ENCODE measurements at regions not wholly inside any gene's neighbourhood (a gene's known extent, or its start where the extent isn't known, plus 50 kb on each side); places are given as distances from the start of the nearest gene placed in this dataset.

GRCh38 chr6:81844686-81845085 lies 92.2 kb upstream of the TENT5A start:
- no peaks in the 10 kb centered on the region for H3K9me3 ChIP-seq
- no peak overlapping the region for H3K4me3 ChIP-seq
- TF ChIP-seq POLR2AphosphoS5 (IDR thresholded peaks at IDR 0.05) (no peak), POLR2A (IDR thresholded peaks at IDR 0.05) (no peak)
- TF ChIP-seq, protein P1, sequence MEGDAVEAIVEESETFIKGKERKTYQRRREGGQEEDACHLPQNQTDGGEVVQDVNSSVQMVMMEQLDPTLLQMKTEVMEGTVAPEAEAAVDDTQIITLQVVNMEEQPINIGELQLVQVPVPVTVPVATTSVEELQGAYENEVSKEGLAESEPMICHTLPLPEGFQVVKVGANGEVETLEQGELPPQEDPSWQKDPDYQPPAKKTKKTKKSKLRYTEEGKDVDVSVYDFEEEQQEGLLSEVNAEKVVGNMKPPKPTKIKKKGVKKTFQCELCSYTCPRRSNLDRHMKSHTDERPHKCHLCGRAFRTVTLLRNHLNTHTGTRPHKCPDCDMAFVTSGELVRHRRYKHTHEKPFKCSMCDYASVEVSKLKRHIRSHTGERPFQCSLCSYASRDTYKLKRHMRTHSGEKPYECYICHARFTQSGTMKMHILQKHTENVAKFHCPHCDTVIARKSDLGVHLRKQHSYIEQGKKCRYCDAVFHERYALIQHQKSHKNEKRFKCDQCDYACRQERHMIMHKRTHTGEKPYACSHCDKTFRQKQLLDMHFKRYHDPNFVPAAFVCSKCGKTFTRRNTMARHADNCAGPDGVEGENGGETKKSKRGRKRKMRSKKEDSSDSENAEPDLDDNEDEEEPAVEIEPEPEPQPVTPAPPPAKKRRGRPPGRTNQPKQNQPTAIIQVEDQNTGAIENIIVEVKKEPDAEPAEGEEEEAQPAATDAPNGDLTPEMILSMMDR (IDR thresholded peaks at IDR 0.05) = no peak
- H3K36me3 ChIP-seq = no peaks in the 10 kb centered on the region
- no peak for DNase-seq (ENCODE audit: low spot score)
- H3K27ac ChIP-seq = no peak overlapping the region
- 66% methylated on average over 2 of the region's 2 CpGs for WGBS
- no peaks in the 10 kb centered on the region for H3K27me3 ChIP-seq (replicated peaks; ENCODE audit: insufficient read depth)
- no peaks in the 10 kb centered on the region for H3K4me1 ChIP-seq (replicated peaks)
- intact Hi-C loops (cut with DNase I) = no loop called here

- WGBS = 52% methylated on average over 2 of the region's 2 CpGs
- TF ChIP-seq, protein P1 (IDR thresholded peaks at IDR 0.05) = no peak
- TF ChIP-seq POLR2AphosphoS5 (IDR thresholded peaks at IDR 0.05) = no peak
- TF ChIP-seq POLR2A (IDR thresholded peaks at IDR 0.05) = no peak
- intact Hi-C loops (cut with DNase I) = no loop called here
- no peak overlapping the region for H3K4me3 ChIP-seq
- DNase-seq (ENCODE audit: low spot score) = no peak
- no peak overlapping the region for H3K27ac ChIP-seq
- no peaks in the 10 kb centered on the region for H3K36me3 ChIP-seq
- no peaks in the 10 kb centered on the region for H3K9me3 ChIP-seq
- no peaks in the 10 kb centered on the region for H3K27me3 ChIP-seq (replicated peaks; ENCODE audit: insufficient read depth)
- H3K4me1 ChIP-seq (replicated peaks) = no peaks in the 10 kb centered on the region
Measured at GRCh38 chr6:81843302-81843701, 90.8 kb upstream of the TENT5A start.

DNA sequence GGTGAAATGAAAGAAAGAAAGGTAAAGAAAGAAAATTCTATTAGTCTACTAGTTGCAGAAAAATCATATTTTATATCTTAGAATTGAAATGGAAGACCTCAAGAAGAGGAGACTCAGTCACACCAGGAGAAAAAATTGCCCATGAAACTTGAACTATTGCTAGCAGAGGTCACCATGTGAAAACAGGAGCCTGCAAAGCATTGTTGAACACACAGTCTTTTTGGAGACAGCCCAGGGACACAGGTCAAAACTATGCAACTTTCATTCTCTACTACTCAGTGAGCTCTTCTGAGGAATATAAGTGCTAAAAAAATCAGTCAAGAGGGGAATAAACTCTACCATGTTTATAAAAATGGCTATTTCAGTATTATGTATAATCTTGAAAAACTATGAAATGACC lies 89.8 kb upstream of the TENT5A start:
- no peaks in the 10 kb centered on the region for H3K4me1 ChIP-seq (replicated peaks)
- no peak overlapping the region for H3K27ac ChIP-seq
- no peak for DNase-seq (ENCODE audit: low spot score)
- intact Hi-C loops (cut with DNase I) = no loop called here
- TF ChIP-seq, protein P1 (IDR thresholded peaks at IDR 0.05) = no peak
- TF ChIP-seq POLR2AphosphoS5 (IDR thresholded peaks at IDR 0.05) (no peak), POLR2A (IDR thresholded peaks at IDR 0.05) (no peak)
- no peaks in the 10 kb centered on the region for H3K27me3 ChIP-seq (replicated peaks; ENCODE audit: insufficient read depth)
- H3K4me3 ChIP-seq = no peak overlapping the region
- no peaks in the 10 kb centered on the region for H3K9me3 ChIP-seq
- no peaks in the 10 kb centered on the region for H3K36me3 ChIP-seq

DNA sequence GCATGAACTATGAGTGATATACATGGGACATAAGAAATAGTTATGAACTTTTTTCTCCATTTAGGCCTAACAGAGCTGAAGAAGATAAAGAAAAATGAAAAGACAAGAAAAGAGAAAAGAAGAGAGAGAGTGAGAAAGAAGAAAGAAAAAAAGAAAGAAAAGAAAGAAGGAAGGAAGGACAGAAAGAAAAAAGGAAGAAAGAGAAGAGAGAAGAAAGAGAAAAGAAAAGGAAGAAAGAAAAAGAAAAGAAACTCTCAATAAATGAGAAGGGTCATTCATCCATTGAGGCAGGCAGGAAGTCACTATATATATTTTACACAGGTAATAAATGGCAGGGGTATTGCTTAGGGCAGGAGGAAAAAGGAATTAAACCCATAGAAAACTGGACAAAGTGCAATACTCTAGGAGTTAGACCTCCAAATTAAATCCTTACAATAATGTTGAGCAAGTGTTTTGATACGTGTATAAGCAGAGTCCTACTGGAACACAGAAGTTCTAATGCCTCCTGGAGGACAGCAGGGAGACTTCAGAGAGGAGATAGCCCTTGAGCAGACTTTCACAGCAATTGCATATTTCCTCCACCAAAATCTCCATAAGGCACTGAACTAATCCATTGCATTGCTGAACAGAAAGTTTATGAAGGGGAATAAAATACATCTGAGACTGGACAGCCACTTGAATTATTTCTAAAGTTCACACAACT lies 86.4 kb upstream of the TENT5A start:
- intact Hi-C loops (cut with DNase I) = no loop called here
- TF ChIP-seq, protein P1 (IDR thresholded peaks at IDR 0.05) = no peak
- TF ChIP-seq POLR2AphosphoS5 (IDR thresholded peaks at IDR 0.05) (no peak), POLR2A (IDR thresholded peaks at IDR 0.05) (no peak)
- no peaks in the 10 kb centered on the region for H3K9me3 ChIP-seq
- H3K4me3 ChIP-seq = no peak overlapping the region
- no peak overlapping the region for H3K27ac ChIP-seq
- no peaks in the 10 kb centered on the region for H3K36me3 ChIP-seq
- DNase-seq (ENCODE audit: low spot score) = no peak
- 73% methylated on average over 1 of the region's 1 CpG for WGBS
- no peaks in the 10 kb centered on the region for H3K27me3 ChIP-seq (replicated peaks; ENCODE audit: insufficient read depth)
- no peaks in the 10 kb centered on the region for H3K4me1 ChIP-seq (replicated peaks)

DNA sequence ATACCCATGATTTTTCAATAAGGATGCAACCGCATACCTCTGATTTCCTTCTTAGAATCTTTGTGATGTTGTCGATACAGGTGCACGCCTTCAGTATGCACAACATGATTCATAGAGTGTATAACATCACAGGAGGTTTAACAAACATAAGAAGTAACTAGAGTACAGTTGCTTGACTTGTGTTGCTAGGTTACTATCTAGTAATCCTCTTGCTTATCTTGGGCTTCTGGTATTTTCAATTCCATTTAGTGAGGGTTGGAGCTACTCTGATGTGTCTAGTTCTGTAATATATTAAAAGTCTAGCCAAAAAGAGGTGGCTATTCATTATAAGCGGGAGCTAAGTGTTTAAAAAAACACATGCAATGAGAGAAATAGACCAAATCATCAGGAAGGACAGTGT lies 85.5 kb upstream of the TENT5A start:
- no peak overlapping the region for H3K4me3 ChIP-seq
- H3K9me3 ChIP-seq = no peaks in the 10 kb centered on the region
- H3K36me3 ChIP-seq = no peaks in the 10 kb centered on the region
- intact Hi-C loops (cut with DNase I) = no loop called here
- DNase-seq (ENCODE audit: low spot score) = no peak
- H3K27ac ChIP-seq = no peak overlapping the region
- TF ChIP-seq, protein P1 (IDR thresholded peaks at IDR 0.05) = no peak
- TF ChIP-seq POLR2A (IDR thresholded peaks at IDR 0.05) = no peak
- no peak for TF ChIP-seq POLR2AphosphoS5 (IDR thresholded peaks at IDR 0.05)
- no peaks in the 10 kb centered on the region for H3K4me1 ChIP-seq (replicated peaks)
- H3K27me3 ChIP-seq (replicated peaks; ENCODE audit: insufficient read depth) = no peaks in the 10 kb centered on the region
- 50% methylated on average over 4 of the region's 4 CpGs for whole genome bisulfite sequencing

All from prostate gland (tissue), 2 donors.